ENCODE measurements at regions not wholly inside any gene's neighbourhood (a gene's known extent, or its start where the extent isn't known, plus 50 kb on each side); places are given as distances from the start of the nearest gene placed in this dataset.

GRCh38 chr5:73323466-73323865 lies 125.1 kb downstream of the FOXD1 start:
- no peak for ATAC-seq
- no peak overlapping the region for H3K27ac ChIP-seq
- H3K27me3 ChIP-seq: peaks cover 0 to 58% of the 10 kb centered on the region in 2 donors
- DNase-seq: no peak
- no peak overlapping the region for H3K4me3 ChIP-seq
- no peaks in the 10 kb centered on the region for H3K4me1 ChIP-seq
- H3K9me3 ChIP-seq: no peaks in the 10 kb centered on the region
- intact Hi-C loops (cut with DNase I): no loop called here
- TF ChIP-seq, protein P1, sequence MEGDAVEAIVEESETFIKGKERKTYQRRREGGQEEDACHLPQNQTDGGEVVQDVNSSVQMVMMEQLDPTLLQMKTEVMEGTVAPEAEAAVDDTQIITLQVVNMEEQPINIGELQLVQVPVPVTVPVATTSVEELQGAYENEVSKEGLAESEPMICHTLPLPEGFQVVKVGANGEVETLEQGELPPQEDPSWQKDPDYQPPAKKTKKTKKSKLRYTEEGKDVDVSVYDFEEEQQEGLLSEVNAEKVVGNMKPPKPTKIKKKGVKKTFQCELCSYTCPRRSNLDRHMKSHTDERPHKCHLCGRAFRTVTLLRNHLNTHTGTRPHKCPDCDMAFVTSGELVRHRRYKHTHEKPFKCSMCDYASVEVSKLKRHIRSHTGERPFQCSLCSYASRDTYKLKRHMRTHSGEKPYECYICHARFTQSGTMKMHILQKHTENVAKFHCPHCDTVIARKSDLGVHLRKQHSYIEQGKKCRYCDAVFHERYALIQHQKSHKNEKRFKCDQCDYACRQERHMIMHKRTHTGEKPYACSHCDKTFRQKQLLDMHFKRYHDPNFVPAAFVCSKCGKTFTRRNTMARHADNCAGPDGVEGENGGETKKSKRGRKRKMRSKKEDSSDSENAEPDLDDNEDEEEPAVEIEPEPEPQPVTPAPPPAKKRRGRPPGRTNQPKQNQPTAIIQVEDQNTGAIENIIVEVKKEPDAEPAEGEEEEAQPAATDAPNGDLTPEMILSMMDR (IDR thresholded peaks at IDR 0.05): no peak
- no peaks in the 10 kb centered on the region for H3K36me3 ChIP-seq

GRCh38 chr5:73322437-73323076 lies 126.0 kb downstream of the FOXD1 start:
- H3K36me3 ChIP-seq: no peaks in the 10 kb centered on the region
- no peak for DNase-seq
- no peak overlapping the region for H3K4me3 ChIP-seq
- no peak for ATAC-seq
- H3K4me1 ChIP-seq: no peaks in the 10 kb centered on the region
- no peaks in the 10 kb centered on the region for H3K9me3 ChIP-seq
- H3K27ac ChIP-seq: no peak overlapping the region
- peaks cover 0 to 66% of the 10 kb centered on the region in 2 donors for H3K27me3 ChIP-seq
- TF ChIP-seq, protein P1 (IDR thresholded peaks at IDR 0.05): no peak
- intact Hi-C loops (cut with DNase I): no loop called here

GRCh38 chr5:73321757-73322436 lies 126.7 kb downstream of the FOXD1 start:
- H3K36me3 ChIP-seq: no peaks in the 10 kb centered on the region
- H3K4me3 ChIP-seq: no peak overlapping the region
- peaks cover 0 to 72% of the 10 kb centered on the region in 2 donors for H3K27me3 ChIP-seq
- ATAC-seq (no peak), DNase-seq (no peak)
- TF ChIP-seq, protein P1 (IDR thresholded peaks at IDR 0.05): no peak
- intact Hi-C loops (cut with DNase I): no loop called here
- no peak overlapping the region for H3K27ac ChIP-seq
- H3K9me3 ChIP-seq: no peaks in the 10 kb centered on the region
- no peaks in the 10 kb centered on the region for H3K4me1 ChIP-seq

DNA sequence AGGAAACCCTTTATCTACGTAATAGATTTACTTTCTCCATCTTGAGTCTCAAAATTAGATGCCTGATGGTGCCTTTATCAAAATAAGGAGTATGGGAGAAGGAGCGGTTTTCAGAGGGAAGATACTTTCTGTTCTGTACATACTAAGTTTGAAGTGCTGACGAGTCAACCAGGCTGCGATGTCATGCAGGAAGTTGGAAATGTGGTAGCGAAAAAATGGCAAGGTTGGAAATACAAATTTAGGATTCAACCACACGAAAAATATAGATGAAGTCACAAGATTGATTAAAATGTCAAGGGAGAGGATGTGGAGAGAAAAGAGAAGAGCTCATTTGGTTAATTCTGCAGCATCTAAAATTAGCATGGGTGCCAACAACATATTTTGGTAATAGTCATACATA lies 129.5 kb downstream of the FOXD1 start:
- intact Hi-C loops (cut with DNase I): no loop called here

DNA sequence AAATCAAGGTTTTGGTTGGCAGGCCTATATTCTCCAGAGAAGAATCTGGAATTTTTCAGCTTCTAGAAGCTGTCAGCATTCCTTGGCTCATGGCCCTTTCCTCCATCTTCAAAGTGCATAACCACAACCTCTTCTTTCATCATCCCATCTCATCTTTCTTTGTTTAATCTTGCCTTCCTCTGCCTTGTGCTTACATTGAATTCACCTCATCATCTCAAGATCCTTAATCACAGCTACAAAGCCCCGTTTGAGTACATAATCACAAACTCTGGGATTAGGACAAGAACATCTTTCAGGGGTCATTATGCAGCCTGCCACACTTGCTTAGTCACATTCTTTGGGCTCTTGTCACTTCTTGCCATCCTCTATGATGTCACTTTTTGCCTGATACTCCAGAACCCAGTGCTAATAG lies 130.3 kb downstream of the FOXD1 start:
- Histone ChIP-seq H3K4me3 (no peak overlapping the region), H3K9me3 (no peaks in the 10 kb centered on the region), H3K36me3 (no peaks in the 10 kb centered on the region), H3K27ac (no peak overlapping the region), H3K4me1 (no peaks in the 10 kb centered on the region), H3K27me3 (peaks cover 14 to 91% of the 10 kb centered on the region in 2 donors)
- intact Hi-C loops (cut with DNase I): no loop called here
- TF ChIP-seq, protein P1 (IDR thresholded peaks at IDR 0.05): no peak
- no peak for ATAC-seq
- no peak for DNase-seq

More for the DNA sequence above, 129.5 kb downstream of the FOXD1 start:
- Histone ChIP-seq H3K27ac (no peak overlapping the region), H3K4me3 (no peak overlapping the region), H3K9me3 (no peaks in the 10 kb centered on the region), H3K36me3 (no peaks in the 10 kb centered on the region), H3K4me1 (no peaks in the 10 kb centered on the region), H3K27me3 (peaks cover 9 to 89% of the 10 kb centered on the region in 2 donors)
- DNase-seq (no peak), ATAC-seq (no peak)
- TF ChIP-seq, protein P1 (IDR thresholded peaks at IDR 0.05): no peak
